Breast epithelium (tissue), 4 donors: ENCODE measurements at regions not wholly inside any gene's neighbourhood (a gene's known extent, or its start where the extent isn't known, plus 50 kb on each side); places are given as distances from the start of the nearest gene placed in this dataset.

Experiments
- DNase-seq, 2 donors: peaks; one replicate each; pipeline ENCODE4 v3.0.0-alpha.2; 2019; ENCODE audit warnings: low spot score in 2 of 2
- H3K27ac ChIP-seq, 2 donors: fragments of 200-600 bp; sonication (generic) in 1 of 2; one replicate each; pipeline ENCODE4 v1.5.1; 2016 to 2019; ENCODE audit warnings: mild to moderate bottlenecking in 1 of 2
- H3K27me3 ChIP-seq, 2 donors: fragments of 200-600 bp; sonication (generic) in 1 of 2; one replicate each; pipeline versions ENCODE4 v1.5.1 to v1.6.0; 2017 to 2019; ENCODE audit warnings: control low read depth in 1 of 2, mild to moderate bottlenecking in 1 of 2
- H3K36me3 ChIP-seq: fragments of 200-600 bp; one replicate; pipeline ENCODE4 v1.5.1; 2019
- H3K4me1 ChIP-seq, 2 donors: fragments of 200-600 bp; sonication (generic); one replicate each; pipeline ENCODE4 v1.5.1; 2016 to 2019; ENCODE audit warnings: control low read depth in 1 of 2
- H3K4me3 ChIP-seq, 3 donors: fragments of 200-600 bp; sonication (generic); 1 replicate in 2 of 3; 2 replicates in 1 of 3; pipeline ENCODE4 v1.5.1; 2016 to 2019; ENCODE audit warnings: mild to moderate bottlenecking in 3 of 3, moderate library complexity in 2 of 3
- H3K9me3 ChIP-seq, 2 donors: fragments of 200-600 bp; sonication (generic) in 1 of 2; one replicate each; pipeline ENCODE4 v1.5.1; 2016 to 2019; ENCODE audit warnings: control low read depth in 1 of 2
- CTCF ChIP-seq, 3 donors: fragments of 450-650 bp; IDR thresholded peaks; one replicate each; pipeline ENCODE4 v1.5.1; 2016 to 2017; ENCODE audit warnings: antibody characterized with exemption in 3 of 3, mild to moderate bottlenecking in 3 of 3, moderate library complexity in 3 of 3
- POLR2A ChIP-seq: fragments of 450-650 bp; IDR thresholded peaks from one replicate; pipeline ENCODE4 v1.6.1; 2016; ENCODE audit warnings: antibody characterized with exemption, mild to moderate bottlenecking, moderate library complexity
- POLR2AphosphoS5 ChIP-seq, 3 donors: sonication (generic); formaldehyde crosslinking; IDR thresholded peaks; one replicate each; pipeline ENCODE4 v1.6.1; 2017; ENCODE audit warnings: antibody characterized with exemption in 3 of 3
- intact Hi-C: fragments of 100-400 bp; cut with DNase I; formaldehyde crosslinking; loops from one replicate; pipeline ENCODE4 v1.15.1; 2023; ENCODE audit warnings: low total_unique reads

DNA sequence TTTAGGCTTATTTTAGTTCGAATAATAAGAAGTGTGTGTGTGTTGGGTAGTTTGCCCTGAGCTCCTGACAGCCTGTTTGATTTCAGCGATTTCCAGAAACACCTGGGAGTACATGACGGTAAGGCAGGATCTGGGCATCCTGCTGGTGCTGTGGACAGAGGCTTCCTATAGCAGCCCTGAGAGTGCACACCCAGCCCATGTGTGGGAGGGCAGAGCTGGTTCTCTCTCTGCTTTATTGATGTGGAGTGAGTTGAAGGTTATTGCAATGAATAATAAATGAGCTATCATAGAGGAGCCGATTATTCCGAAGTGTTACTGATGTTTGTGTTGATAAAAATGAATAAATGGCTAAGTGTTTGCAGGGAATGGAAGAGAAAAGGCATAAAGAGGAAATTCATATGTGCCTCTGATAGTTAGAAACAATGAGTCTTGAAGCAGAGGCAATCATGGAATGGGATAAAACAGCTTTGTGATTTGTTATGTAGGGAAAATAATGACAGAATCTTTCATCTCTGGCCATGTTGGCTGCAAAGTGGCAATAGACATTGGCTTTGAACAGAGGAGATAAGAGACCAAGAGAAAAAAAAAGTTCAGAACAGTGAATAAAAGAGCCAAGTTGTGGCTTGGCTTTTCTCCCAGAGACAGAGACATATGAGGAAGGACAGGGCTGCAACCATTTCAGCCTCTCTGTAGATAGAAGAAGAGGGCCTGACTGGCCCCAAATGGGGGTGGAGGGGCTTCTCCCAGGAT, 166.2 kb upstream of the CHD6 start:
- Histone ChIP-seq H3K27ac (no peak overlapping the region), H3K4me1 (no peaks in the 10 kb centered on the region), H3K4me3 (no peak overlapping the region), H3K9me3 (no peaks in the 10 kb centered on the region), H3K27me3 (peaks cover 0 to 11% of the 10 kb centered on the region in 2 donors), H3K36me3 (no peaks in the 10 kb centered on the region)
- TF ChIP-seq CTCF (IDR thresholded peaks at IDR 0.05), result no peak
- no peak for TF ChIP-seq POLR2A
- TF ChIP-seq POLR2AphosphoS5 (IDR thresholded peaks at IDR 0.05), result no peak
- intact Hi-C loops, result no loop called here
- no peak for DNase-seq

DNA sequence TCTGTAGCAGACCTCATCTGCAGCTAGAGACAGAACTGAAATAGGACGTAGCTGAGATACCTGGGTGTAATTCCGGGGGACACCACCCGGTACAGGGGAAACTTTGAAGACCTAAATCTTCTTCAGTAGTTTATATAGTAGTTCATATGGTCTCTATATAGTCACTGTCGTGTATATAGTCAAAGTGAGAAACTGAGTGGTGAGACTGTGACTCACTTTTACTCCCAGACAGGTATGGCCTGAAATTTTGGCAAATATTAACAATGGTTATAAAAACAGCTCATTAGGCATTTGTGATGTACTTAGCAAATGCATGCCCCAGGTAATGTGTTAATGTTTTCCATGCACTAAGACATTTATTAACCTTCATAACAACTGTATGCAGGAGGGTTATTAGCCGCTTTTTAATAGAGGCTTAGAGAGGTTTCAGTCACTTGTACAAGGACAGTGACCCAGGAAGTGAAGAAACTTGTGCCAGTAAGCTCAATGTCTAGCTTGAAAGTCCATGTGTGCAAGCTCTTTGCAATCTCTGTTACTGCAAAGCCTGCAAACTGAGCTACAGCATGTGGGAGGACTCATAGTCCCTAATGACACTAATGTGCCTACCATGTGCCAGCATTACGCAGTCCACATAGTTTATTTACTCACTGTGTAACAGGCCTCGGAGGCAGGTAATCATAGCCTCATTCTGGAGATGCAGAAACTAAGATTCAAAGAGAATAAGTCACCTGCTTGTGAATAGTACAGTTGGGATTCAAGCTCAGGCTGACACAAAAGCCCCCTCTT, 165.4 kb upstream of the CHD6 start:
- Histone ChIP-seq H3K27me3 (peaks cover 0 to 19% of the 10 kb centered on the region in 2 donors), H3K27ac (no peak overlapping the region), H3K36me3 (no peaks in the 10 kb centered on the region), H3K4me1 (no peaks in the 10 kb centered on the region), H3K4me3 (no peak overlapping the region), H3K9me3 (no peaks in the 10 kb centered on the region)
- TF ChIP-seq POLR2A (no peak), POLR2AphosphoS5 (IDR thresholded peaks at IDR 0.05) (no peak), CTCF (IDR thresholded peaks at IDR 0.05) (no peak)
- intact Hi-C loops, result no loop called here
- DNase-seq, result no peak

GRCh38 chr20:41782730-41783406, 164.7 kb upstream of the CHD6 start:
- TF ChIP-seq POLR2A, result no peak
- no peak overlapping the region for H3K27ac ChIP-seq
- intact Hi-C loops, result no loop called here

GRCh38 chr20:41782255-41782654, 164.1 kb upstream of the CHD6 start:
- H3K4me1 ChIP-seq, result no peaks in the 10 kb centered on the region

More at GRCh38 chr20:41782730-41783406, 164.7 kb upstream of the CHD6 start:
- Histone ChIP-seq H3K9me3 (no peaks in the 10 kb centered on the region), H3K4me1 (no peaks in the 10 kb centered on the region), H3K36me3 (no peaks in the 10 kb centered on the region), H3K27me3 (peaks cover 0 to 19% of the 10 kb centered on the region in 2 donors), H3K4me3 (no peak overlapping the region)
- DNase-seq, result no peak

More at GRCh38 chr20:41782255-41782654, 164.1 kb upstream of the CHD6 start:
- Histone ChIP-seq H3K27ac (no peak overlapping the region), H3K9me3 (no peaks in the 10 kb centered on the region), H3K4me3 (no peak overlapping the region), H3K27me3 (peaks cover 0 to 19% of the 10 kb centered on the region in 2 donors), H3K36me3 (no peaks in the 10 kb centered on the region)
- intact Hi-C loops, result no loop called here
- TF ChIP-seq CTCF (IDR thresholded peaks at IDR 0.05) (no peak), POLR2AphosphoS5 (IDR thresholded peaks at IDR 0.05) (no peak), POLR2A (no peak)
- DNase-seq, result no peak
